Breast epithelium (tissue), 3 donors: ENCODE measurements at regions not wholly inside any gene's neighbourhood (a gene's known extent, or its start where the extent isn't known, plus 50 kb on each side); places are given as distances from the start of the nearest gene placed in this dataset.

Experiments
- POLR2A ChIP-seq: fragments of 450-650 bp; IDR thresholded peaks from one replicate; pipeline ENCODE4 v1.6.1; 2016; ENCODE audit warnings: antibody characterized with exemption, mild to moderate bottlenecking, moderate library complexity
- TF ChIP-seq, protein P1 (sequence below), 3 donors: fragments of 450-650 bp; IDR thresholded peaks; one replicate each; pipeline ENCODE4 v1.5.1; 2016 to 2017; ENCODE audit warnings: antibody characterized with exemption in 3 of 3, mild to moderate bottlenecking in 3 of 3, moderate library complexity in 3 of 3

DNA sequence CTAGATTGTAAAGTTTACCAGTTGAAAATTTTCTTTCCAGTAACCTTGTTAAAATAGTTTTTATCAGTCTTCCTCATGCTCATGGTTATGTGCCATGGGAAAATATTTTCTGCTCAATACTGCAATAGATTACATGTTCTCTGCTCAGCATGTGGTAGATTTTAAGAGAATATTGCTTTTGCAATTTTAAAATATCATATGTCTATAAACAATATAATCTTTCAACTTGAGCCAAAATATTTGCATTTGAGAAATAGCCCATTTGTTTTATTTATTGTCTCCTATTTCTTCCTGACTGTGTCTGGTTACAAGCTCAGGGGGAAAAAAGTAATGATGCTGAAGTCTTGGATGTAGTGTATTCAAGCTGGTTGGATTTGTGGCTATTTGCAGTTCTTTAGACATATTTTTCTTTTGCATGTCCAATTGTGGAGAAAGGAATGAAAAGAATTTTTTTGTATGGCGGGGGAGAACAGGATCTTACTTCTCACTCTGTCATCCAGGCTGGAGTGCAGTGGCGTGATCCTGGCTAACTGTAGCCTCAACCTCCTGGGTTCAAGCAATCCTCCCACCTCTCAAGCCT lies 342.6 kb upstream of the NAV3 start:
- TF ChIP-seq, protein P1, sequence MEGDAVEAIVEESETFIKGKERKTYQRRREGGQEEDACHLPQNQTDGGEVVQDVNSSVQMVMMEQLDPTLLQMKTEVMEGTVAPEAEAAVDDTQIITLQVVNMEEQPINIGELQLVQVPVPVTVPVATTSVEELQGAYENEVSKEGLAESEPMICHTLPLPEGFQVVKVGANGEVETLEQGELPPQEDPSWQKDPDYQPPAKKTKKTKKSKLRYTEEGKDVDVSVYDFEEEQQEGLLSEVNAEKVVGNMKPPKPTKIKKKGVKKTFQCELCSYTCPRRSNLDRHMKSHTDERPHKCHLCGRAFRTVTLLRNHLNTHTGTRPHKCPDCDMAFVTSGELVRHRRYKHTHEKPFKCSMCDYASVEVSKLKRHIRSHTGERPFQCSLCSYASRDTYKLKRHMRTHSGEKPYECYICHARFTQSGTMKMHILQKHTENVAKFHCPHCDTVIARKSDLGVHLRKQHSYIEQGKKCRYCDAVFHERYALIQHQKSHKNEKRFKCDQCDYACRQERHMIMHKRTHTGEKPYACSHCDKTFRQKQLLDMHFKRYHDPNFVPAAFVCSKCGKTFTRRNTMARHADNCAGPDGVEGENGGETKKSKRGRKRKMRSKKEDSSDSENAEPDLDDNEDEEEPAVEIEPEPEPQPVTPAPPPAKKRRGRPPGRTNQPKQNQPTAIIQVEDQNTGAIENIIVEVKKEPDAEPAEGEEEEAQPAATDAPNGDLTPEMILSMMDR (IDR thresholded peaks at IDR 0.05) = no peak
- TF ChIP-seq POLR2A = no peak
